Hepatocyte (in vitro differentiated cells): ENCODE measurements at regions not wholly inside any gene's neighbourhood (a gene's known extent, or its start where the extent isn't known, plus 50 kb on each side); places are given as distances from the start of the nearest gene placed in this dataset.

Experiments used
- EZH2 ChIP-seq: fragments of 200-600 bp; sonication (generic); IDR thresholded peaks from 2 replicates; pipeline ENCODE4 v1.6.1; 2016; ENCODE audit warnings: antibody characterized with exemption, mild to moderate bottlenecking, borderline replicate concordance
- TF ChIP-seq, protein P1 (sequence below): fragments of 200-600 bp; sonication (generic); IDR thresholded peaks from 2 replicates; pipeline ENCODE4 v1.5.1; 2016; ENCODE audit warnings: antibody characterized with exemption, mild to moderate bottlenecking; ENCODE audit not compliant: poor library complexity

- TF ChIP-seq, protein P1, sequence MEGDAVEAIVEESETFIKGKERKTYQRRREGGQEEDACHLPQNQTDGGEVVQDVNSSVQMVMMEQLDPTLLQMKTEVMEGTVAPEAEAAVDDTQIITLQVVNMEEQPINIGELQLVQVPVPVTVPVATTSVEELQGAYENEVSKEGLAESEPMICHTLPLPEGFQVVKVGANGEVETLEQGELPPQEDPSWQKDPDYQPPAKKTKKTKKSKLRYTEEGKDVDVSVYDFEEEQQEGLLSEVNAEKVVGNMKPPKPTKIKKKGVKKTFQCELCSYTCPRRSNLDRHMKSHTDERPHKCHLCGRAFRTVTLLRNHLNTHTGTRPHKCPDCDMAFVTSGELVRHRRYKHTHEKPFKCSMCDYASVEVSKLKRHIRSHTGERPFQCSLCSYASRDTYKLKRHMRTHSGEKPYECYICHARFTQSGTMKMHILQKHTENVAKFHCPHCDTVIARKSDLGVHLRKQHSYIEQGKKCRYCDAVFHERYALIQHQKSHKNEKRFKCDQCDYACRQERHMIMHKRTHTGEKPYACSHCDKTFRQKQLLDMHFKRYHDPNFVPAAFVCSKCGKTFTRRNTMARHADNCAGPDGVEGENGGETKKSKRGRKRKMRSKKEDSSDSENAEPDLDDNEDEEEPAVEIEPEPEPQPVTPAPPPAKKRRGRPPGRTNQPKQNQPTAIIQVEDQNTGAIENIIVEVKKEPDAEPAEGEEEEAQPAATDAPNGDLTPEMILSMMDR, result no peak
- no peak for TF ChIP-seq EZH2
Measured at GRCh38 chr13:38590230-38590629, 96.6 kb upstream of the FREM2 start.
